GM19468 (cell line): ENCODE measurements at regions not wholly inside any gene's neighbourhood (a gene's known extent, or its start where the extent isn't known, plus 50 kb on each side); places are given as distances from the start of the nearest gene placed in this dataset.

Experiments
- ATAC-seq: cut with Tn5 transposase; IDR thresholded peaks from one replicate; pipeline ENCODE4 v1.9.1; 2021; ENCODE audit warnings: mild to moderate bottlenecking, moderate library complexity, moderate number of reproducible peaks; ENCODE audit not compliant: unreplicated experiment; ENCODE audit errors: extremely low read depth

DNA sequence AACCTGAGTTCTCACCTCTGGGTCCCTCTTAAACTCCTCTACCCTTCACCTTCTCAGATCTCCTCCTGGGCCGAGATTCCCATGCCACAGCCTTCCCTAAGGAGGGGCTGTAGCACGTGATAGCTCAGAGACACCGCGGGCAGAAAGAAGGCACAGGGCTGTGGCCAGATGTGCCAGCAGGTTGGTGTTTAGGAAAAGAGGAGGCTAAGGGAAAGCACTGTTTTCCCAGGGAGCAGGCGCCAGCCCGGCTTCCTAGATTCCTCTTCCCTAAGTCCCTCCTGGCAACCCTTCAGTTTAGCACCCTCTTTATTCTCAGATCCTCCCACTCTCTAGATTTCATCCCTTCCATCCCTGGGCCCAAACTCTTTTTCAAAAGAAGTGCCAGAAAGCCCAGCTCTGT is 59.4 kb upstream of the CCNG1 start:
- no peak for ATAC-seq

DNA sequence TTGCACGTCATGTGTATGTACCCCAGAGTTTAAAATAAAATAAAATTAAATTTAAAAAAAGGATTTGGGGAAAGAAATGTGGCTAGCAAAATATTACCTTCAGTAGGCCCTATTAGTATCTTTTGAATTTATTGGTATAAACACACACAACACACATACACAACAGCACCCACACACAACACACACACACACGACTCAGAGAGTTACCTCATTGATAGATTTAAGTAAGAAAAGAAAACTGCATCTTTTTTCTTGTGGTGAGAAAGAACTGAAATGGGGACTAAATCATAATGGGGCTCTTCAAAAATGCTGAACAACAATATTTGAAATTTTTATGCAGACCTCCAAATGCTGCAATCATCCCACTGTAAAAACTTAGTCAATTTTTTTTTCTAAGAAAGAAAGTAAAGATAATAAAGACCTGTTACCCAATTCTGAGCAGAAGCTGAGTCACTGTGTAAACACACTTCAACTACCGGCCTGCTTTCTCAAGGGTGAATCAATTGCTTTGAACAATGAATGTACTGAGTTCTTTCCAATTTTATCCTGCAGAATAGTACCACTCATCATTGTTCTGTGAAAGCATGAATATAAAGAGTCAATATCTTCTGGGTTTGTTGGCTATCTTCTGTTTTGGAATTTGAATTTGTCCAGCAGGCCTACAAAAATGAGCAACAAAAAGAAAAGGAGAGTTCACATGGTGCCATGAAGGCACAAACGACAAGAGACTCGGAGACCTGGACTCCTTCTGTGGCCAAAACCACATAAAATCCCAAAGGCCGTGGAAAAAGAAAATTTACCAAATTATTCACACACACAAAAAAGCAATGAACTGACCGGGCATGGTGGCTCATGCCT is 57.9 kb upstream of the CCNG1 start:
- no peak for ATAC-seq

DNA sequence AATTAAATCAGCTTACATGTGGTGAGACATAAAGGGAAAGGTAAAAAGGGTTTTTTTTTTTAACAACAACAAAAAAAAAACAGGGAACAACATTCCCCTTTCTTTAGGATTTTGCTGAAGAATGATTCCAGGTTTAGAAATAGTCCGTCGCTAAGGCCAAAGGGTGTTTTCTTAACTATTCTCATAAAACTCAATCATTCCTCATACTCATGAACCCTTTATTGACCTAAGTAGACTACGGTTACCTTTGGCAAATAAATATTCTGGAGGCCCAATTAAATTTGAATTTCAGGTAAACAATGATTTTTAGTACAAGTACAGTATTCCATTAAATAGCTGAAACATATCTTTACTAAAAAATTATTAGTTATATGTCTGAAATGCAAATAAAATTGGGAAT is 55.6 kb upstream of the CCNG1 start:
- no peak for ATAC-seq

DNA sequence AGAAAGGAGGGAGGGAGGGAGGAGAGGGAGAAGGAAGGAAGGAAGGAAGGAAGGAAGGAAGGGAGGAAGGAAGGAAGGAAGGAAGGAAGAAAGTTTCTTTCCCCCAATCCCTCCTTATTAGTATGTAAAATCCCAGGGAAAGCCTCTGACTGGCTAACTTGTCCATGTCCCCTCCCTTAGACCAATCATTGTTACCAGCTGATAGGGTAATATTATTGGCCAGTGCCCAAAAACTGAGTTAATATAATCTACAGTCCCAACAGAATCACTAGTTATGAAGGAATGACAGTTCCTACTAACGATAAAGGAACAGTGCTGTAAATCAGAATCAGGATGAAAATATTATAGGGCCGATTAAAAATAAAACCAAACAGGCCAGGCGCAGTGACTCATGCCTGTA is 53.6 kb upstream of the CCNG1 start:
- no peak for ATAC-seq

DNA sequence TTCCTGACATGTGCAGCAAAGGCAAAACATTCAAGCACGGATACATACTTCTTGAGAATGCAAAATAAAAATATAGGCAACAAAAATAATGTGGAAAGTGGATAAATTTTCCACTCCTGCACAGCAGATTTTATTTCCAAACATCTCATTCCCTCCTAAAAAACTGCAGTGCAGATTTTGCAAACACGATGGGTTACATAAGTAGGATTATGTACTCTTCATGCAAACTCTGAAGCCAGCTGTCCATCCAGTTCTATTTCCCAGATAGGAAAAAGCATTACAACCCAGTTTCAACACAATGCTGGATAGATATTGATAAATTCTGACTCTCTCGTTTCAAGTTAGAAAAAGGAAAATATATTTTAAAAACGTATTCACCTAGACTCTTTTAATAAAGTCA is 52.7 kb upstream of the CCNG1 start:
- ATAC-seq, result no peak

DNA sequence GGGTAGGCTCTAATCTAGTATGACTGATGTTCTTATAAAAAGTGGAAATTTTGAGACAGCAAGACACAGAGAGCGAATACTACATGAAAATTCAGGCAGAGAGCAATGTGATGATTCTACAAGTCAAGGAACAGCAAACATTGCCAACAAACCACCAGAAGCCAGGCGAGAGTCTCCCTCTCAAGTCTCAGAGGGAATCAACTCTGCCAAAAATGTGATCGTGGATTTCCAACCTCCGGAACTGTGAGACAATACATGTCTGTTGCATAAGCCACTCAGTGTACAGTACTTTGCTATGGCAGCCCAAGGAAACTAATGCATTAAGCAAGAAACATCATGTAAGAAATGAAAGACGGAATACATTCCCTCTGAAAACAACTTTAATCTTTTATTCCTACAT is 52.1 kb upstream of the CCNG1 start:
- ATAC-seq, result no peak

DNA sequence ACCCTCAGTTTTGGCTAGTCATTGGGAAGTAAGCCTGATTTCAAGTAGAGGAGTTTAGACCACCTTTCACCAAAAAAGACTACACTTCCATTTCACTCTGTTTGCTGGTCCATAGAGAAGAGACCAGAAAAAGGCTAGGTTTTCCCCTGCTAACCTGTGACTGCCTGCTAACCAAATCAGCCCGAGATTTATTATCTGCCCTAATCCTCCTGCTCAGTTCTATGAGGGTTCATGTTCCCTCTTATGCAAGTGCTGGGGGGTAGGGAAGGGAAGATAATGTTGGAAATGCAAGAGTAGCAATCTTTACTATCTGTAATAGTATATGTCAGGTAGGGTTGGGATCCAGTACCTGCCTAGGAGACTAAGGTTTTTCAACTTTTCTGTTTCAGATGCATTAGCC is 51.6 kb upstream of the CCNG1 start:
- ATAC-seq, result no peak

DNA sequence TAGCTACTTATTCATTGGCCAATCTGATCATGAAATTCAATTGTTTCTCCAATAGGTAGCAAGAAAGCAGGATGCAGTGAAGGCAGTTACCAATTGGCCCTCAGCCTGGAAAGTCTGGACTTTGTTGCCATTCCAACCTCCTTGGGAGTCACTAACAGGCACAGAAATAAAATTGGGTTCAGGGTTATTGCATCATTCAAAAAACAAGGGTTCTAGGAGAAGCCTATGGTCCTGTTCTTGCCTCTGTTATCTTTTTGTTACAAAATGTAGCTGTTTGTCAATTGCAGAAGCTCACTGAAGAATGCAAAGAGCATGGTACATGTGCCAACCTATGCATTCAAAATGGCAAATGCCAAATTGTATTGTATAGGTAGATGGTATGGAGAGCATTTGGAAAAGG is 51.0 kb upstream of the CCNG1 start:
- ATAC-seq, result no peak

DNA sequence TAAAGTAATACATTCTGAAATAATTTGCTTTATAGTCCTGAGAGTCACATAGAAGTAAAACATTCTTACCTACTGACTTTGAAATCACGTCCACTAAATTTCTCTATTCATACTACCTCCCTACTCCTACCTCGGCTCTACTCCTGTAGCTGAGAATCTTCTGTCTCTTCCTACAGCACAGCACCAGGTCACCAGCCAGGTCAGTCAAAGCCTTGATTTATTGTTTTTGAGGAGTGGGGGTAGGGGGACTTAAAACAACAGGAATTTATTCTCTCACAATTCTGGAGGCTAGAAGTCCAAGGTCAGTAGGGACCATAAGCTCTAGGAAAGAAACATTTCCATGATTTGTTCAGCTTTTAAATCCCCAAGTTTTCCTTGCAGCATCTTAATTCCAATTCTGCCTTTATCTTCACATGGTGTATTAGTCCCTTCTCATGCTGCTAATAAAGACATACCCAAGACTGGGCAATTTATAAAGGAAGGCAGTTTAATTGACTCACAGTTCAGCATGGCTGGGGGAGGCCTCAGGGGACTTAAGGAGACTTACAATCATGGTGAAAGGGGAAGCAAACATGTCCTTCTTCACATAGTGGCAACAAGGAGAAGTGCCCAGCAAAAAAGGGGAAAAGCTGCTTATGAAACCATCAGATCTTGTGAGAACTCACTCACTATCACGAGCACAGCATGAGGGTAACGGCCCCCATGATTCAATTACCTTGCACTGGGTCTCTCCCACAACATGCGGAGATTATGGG is 49.6 kb upstream of the CCNG1 start:
- ATAC-seq, result no peak
